ENCODE measurements at regions not wholly inside any gene's neighbourhood (a gene's known extent, or its start where the extent isn't known, plus 50 kb on each side); places are given as distances from the start of the nearest gene placed in this dataset.

GRCh38 chr18:23331091-23331920 lies 121.8 kb upstream of the RIOK3 start:
- FAIRE-seq, result no peak
- H3K4me1 ChIP-seq (ENCODE audit: control insufficient read depth in 2 of 3, insufficient read depth in 2 of 3, low read depth in 1 of 3, low read length in 3 of 3), result no peaks in the 10 kb centered on the region
- intact Hi-C loops (cut with DNase I), result no loop called here
- H3K4me3 ChIP-seq (ENCODE audit: low read length in 3 of 3), result no peak overlapping the region
- H3K9ac ChIP-seq (ENCODE audit: low read length in 3 of 3), result no peak overlapping the region
- DNase-seq, result peak in 4 of 5 donors; percentile 46 to 91 (median 64)
- H3K27me3 ChIP-seq (ENCODE audit: control insufficient read depth, insufficient read depth, low read length), result no peaks in the 10 kb centered on the region
- TF ChIP-seq, protein P1, sequence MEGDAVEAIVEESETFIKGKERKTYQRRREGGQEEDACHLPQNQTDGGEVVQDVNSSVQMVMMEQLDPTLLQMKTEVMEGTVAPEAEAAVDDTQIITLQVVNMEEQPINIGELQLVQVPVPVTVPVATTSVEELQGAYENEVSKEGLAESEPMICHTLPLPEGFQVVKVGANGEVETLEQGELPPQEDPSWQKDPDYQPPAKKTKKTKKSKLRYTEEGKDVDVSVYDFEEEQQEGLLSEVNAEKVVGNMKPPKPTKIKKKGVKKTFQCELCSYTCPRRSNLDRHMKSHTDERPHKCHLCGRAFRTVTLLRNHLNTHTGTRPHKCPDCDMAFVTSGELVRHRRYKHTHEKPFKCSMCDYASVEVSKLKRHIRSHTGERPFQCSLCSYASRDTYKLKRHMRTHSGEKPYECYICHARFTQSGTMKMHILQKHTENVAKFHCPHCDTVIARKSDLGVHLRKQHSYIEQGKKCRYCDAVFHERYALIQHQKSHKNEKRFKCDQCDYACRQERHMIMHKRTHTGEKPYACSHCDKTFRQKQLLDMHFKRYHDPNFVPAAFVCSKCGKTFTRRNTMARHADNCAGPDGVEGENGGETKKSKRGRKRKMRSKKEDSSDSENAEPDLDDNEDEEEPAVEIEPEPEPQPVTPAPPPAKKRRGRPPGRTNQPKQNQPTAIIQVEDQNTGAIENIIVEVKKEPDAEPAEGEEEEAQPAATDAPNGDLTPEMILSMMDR (IDR thresholded peaks at IDR 0.05; ENCODE audit: borderline replicate concordance, extremely low read depth, insufficient read depth), result no peak
- no peaks in the 10 kb centered on the region for H3K9me3 ChIP-seq (ENCODE audit: control insufficient read depth in 2 of 3, insufficient read depth in 1 of 3, low read length in 3 of 3)
- no peak overlapping the region for H3K27ac ChIP-seq (ENCODE audit: low read depth in 2 of 2, low read length in 2 of 2)
- no peaks in the 10 kb centered on the region for H3K36me3 ChIP-seq (ENCODE audit: control insufficient read depth in 2 of 3, insufficient read depth in 3 of 3, low read length in 3 of 3)

- Histone ChIP-seq H3K27ac (ENCODE audit: low read depth in 2 of 2, low read length in 2 of 2) (no peak overlapping the region), H3K9ac (ENCODE audit: low read length in 3 of 3) (no peak overlapping the region), H3K4me1 (ENCODE audit: control insufficient read depth in 2 of 3, insufficient read depth in 2 of 3, low read depth in 1 of 3, low read length in 3 of 3) (no peaks in the 10 kb centered on the region), H3K27me3 (ENCODE audit: control insufficient read depth, insufficient read depth, low read length) (no peaks in the 10 kb centered on the region), H3K9me3 (ENCODE audit: control insufficient read depth in 2 of 3, insufficient read depth in 1 of 3, low read length in 3 of 3) (no peaks in the 10 kb centered on the region), H3K36me3 (ENCODE audit: control insufficient read depth in 2 of 3, insufficient read depth in 3 of 3, low read length in 3 of 3) (no peaks in the 10 kb centered on the region), H3K4me3 (ENCODE audit: low read length in 3 of 3) (no peak overlapping the region)
- intact Hi-C loops (cut with DNase I), result no loop called here
- FAIRE-seq, result no peak
- no peak for DNase-seq
- TF ChIP-seq, protein P1 (IDR thresholded peaks at IDR 0.05; ENCODE audit: borderline replicate concordance, extremely low read depth, insufficient read depth), result no peak
Measured at GRCh38 chr18:23332356-23332755, 120.7 kb upstream of the RIOK3 start.

GRCh38 chr18:23333827-23334226 lies 119.3 kb upstream of the RIOK3 start:
- no peak for DNase-seq
- Histone ChIP-seq H3K27me3 (ENCODE audit: control insufficient read depth, insufficient read depth, low read length) (no peaks in the 10 kb centered on the region), H3K36me3 (ENCODE audit: control insufficient read depth in 2 of 3, insufficient read depth in 3 of 3, low read length in 3 of 3) (no peaks in the 10 kb centered on the region), H3K9ac (ENCODE audit: low read length in 3 of 3) (no peak overlapping the region), H3K9me3 (ENCODE audit: control insufficient read depth in 2 of 3, insufficient read depth in 1 of 3, low read length in 3 of 3) (no peaks in the 10 kb centered on the region), H3K4me1 (ENCODE audit: control insufficient read depth in 2 of 3, insufficient read depth in 2 of 3, low read depth in 1 of 3, low read length in 3 of 3) (no peaks in the 10 kb centered on the region), H3K27ac (ENCODE audit: low read depth in 2 of 2, low read length in 2 of 2) (no peak overlapping the region), H3K4me3 (ENCODE audit: low read length in 3 of 3) (no peak overlapping the region)
- no peak for FAIRE-seq
- intact Hi-C loops (cut with DNase I), result no loop called here
- TF ChIP-seq, protein P1 (IDR thresholded peaks at IDR 0.05; ENCODE audit: borderline replicate concordance, extremely low read depth, insufficient read depth), result no peak
